ENCODE measurements at regions not wholly inside any gene's neighbourhood (a gene's known extent, or its start where the extent isn't known, plus 50 kb on each side); places are given as distances from the start of the nearest gene placed in this dataset.

DNA sequence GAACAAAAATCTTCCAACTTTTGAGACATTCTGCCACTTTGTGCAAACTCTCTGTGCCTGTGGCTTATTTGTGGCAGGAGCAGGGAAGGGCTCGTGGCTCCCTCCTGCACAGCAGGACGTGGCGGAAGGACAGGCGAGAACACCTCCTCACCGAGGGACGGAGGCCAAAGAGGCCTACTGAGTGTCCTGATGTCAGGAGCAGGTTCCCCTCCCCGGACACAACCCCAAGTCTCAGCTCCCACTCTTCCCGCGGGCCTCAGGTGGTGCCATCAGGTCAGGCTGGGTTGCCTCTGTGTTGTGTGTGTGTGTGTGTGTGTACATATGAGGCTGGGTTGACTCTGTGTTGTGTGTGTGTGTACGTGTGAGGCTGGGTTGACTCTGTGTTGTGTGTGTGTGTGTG, 136.8 kb upstream of the LPCAT1 start:
- peak in 1 of 2 experiments; percentile 29 for DNase-seq
- POLR2A ChIA-PET (ENCODE audit: unreplicated experiment) = no interaction called here
- CTCF ChIA-PET = interaction anchor here (0.6 to 0.8 kb wide), 2 partner anchors 16 to 707 kb away, joined by 3 to 6 read pairs; no protein-coding TSS in a partner anchor
- Histone ChIP-seq H3K4me1 (replicated peaks; ENCODE audit: insufficient read depth) (no peaks in the 10 kb centered on the region), H3K9me3 (ENCODE audit: insufficient read depth, low read depth) (no peaks in the 10 kb centered on the region), H3K27ac (no peak overlapping the region), H3K4me2 (no peak overlapping the region), H3K36me3 (ENCODE audit: low read depth) (no peaks in the 10 kb centered on the region), H4K20me1 (ENCODE audit: insufficient read depth) (no peaks in the 10 kb centered on the region), H3K79me2 (ENCODE audit: low read depth) (no peaks in the 10 kb centered on the region), H2AFZ (no peak overlapping the region), H3F3A (ENCODE audit: insufficient read depth, low read depth) (no peaks in the 10 kb centered on the region), H3K4me3 (no peak overlapping the region), H3K9me2 (ENCODE audit: insufficient read depth) (no peaks in the 10 kb centered on the region), H3K27me3 (ENCODE audit: insufficient read depth, low read depth) (peaks cover 94% of the 10 kb centered on the region)
- intact Hi-C loops (cut with micrococcal nuclease; ENCODE audit: unreplicated experiment) = no loop called here
- TF ChIP-seq CTCF (conservative IDR thresholded peaks at IDR 0.05) = no peak
- TF ChIP-seq EZH2 (IDR thresholded peaks at IDR 0.05; ENCODE audit: low read depth) = no peak
- BruUV-seq (replicated peaks) = no TSS peak

- Histone ChIP-seq H3K4me3 (no peak overlapping the region), H3K36me3 (ENCODE audit: low read depth) (no peaks in the 10 kb centered on the region), H3K9me2 (ENCODE audit: insufficient read depth) (no peaks in the 10 kb centered on the region), H3K27me3 (ENCODE audit: insufficient read depth, low read depth) (peaks cover 94% of the 10 kb centered on the region), H3K4me2 (no peak overlapping the region), H4K20me1 (ENCODE audit: insufficient read depth) (no peaks in the 10 kb centered on the region), H3K9me3 (ENCODE audit: insufficient read depth, low read depth) (no peaks in the 10 kb centered on the region), H3K4me1 (replicated peaks; ENCODE audit: insufficient read depth) (no peaks in the 10 kb centered on the region), H3K27ac (no peak overlapping the region), H3K79me2 (ENCODE audit: low read depth) (no peaks in the 10 kb centered on the region), H2AFZ (no peak overlapping the region), H3F3A (ENCODE audit: insufficient read depth, low read depth) (no peaks in the 10 kb centered on the region)
- CTCF ChIA-PET = interaction anchor here (0.6 kb wide), 1 partner anchor 15 kb away, joined by 3 read pairs; no protein-coding TSS in a partner anchor
- intact Hi-C loops (cut with micrococcal nuclease; ENCODE audit: unreplicated experiment) = no loop called here
- BruUV-seq (replicated peaks) = no TSS peak
- POLR2A ChIA-PET (ENCODE audit: unreplicated experiment) = no interaction called here
- TF ChIP-seq EZH2 (IDR thresholded peaks at IDR 0.05; ENCODE audit: low read depth) = no peak
- no peak for TF ChIP-seq CTCF (conservative IDR thresholded peaks at IDR 0.05)
- no peak for DNase-seq
Measured at GRCh38 chr5:1660001-1660400, 136.2 kb upstream of the LPCAT1 start.

GRCh38 chr5:1659100-1659981, 135.6 kb upstream of the LPCAT1 start:
- intact Hi-C loops (cut with micrococcal nuclease; ENCODE audit: unreplicated experiment) = no loop called here
- Histone ChIP-seq H3K9me3 (ENCODE audit: insufficient read depth, low read depth) (no peaks in the 10 kb centered on the region), H3K27ac (no peak overlapping the region), H3K79me2 (ENCODE audit: low read depth) (no peaks in the 10 kb centered on the region), H3K4me3 (no peak overlapping the region), H3K9me2 (ENCODE audit: insufficient read depth) (no peaks in the 10 kb centered on the region), H3K36me3 (ENCODE audit: low read depth) (no peaks in the 10 kb centered on the region), H3K4me1 (replicated peaks; ENCODE audit: insufficient read depth) (no peaks in the 10 kb centered on the region), H3F3A (ENCODE audit: insufficient read depth, low read depth) (no peaks in the 10 kb centered on the region), H4K20me1 (ENCODE audit: insufficient read depth) (no peaks in the 10 kb centered on the region), H3K27me3 (ENCODE audit: insufficient read depth, low read depth) (peaks cover 94% of the 10 kb centered on the region), H2AFZ (no peak overlapping the region), H3K4me2 (no peak overlapping the region)
- no peak for DNase-seq
- no TSS peak for BruUV-seq (replicated peaks)
- CTCF ChIA-PET = no interaction called here
- TF ChIP-seq EZH2 (IDR thresholded peaks at IDR 0.05; ENCODE audit: low read depth) = no peak
- TF ChIP-seq CTCF (conservative IDR thresholded peaks at IDR 0.05) = no peak
- POLR2A ChIA-PET (ENCODE audit: unreplicated experiment) = no interaction called here

Data from PC-9 (cell line).